ENCODE measurements at regions not wholly inside any gene's neighbourhood (a gene's known extent, or its start where the extent isn't known, plus 50 kb on each side); places are given as distances from the start of the nearest gene placed in this dataset.

- TF ChIP-seq CTCF (IDR thresholded peaks at IDR 0.05): no peak
- TF ChIP-seq SIN3A (IDR thresholded peaks at IDR 0.05; ENCODE audit: borderline replicate concordance, insufficient read depth, low read depth, low read length): no peak
- no peak for TF ChIP-seq REST (IDR thresholded peaks at IDR 0.05; ENCODE audit: insufficient read depth in 1 of 2, low read depth in 2 of 2, low read length in 1 of 2)
- no peak for TF ChIP-seq POLR2AphosphoS5 (IDR thresholded peaks at IDR 0.05; ENCODE audit: low read depth, low read length)
Observed at GRCh38 chr14:42228611-42229010, 621.9 kb downstream of the LRFN5 start.

All from Panc1 (cell line).